IPS-15b (cell line): ENCODE measurements at regions not wholly inside any gene's neighbourhood (a gene's known extent, or its start where the extent isn't known, plus 50 kb on each side); places are given as distances from the start of the nearest gene placed in this dataset.

ENCODE experiments used
- H3K27me3 ChIP-seq: one replicate; pipeline ENCODE4 v1.6.1; 2013; ENCODE audit warnings: low read length; ENCODE audit not compliant: control insufficient read depth, insufficient read depth
- H3K36me3 ChIP-seq: one replicate; pipeline ENCODE4 v1.6.1; 2013; ENCODE audit warnings: low read length; ENCODE audit not compliant: control insufficient read depth, insufficient read depth
- H3K4me1 ChIP-seq: one replicate; pipeline ENCODE4 v1.6.1; 2013; ENCODE audit warnings: mild to moderate bottlenecking, low read length; ENCODE audit not compliant: control insufficient read depth, insufficient read depth
- H3K4me3 ChIP-seq: one replicate; pipeline ENCODE4 v1.5.1; 2013; ENCODE audit warnings: low read depth, low read length
- H3K9ac ChIP-seq: one replicate; pipeline ENCODE4 v1.6.1; 2013; ENCODE audit warnings: low read depth, mild to moderate bottlenecking, low read length
- H3K9me3 ChIP-seq: one replicate; pipeline ENCODE4 v1.6.1; 2013; ENCODE audit warnings: mild to moderate bottlenecking, low read length; ENCODE audit not compliant: control insufficient read depth, insufficient read depth

DNA sequence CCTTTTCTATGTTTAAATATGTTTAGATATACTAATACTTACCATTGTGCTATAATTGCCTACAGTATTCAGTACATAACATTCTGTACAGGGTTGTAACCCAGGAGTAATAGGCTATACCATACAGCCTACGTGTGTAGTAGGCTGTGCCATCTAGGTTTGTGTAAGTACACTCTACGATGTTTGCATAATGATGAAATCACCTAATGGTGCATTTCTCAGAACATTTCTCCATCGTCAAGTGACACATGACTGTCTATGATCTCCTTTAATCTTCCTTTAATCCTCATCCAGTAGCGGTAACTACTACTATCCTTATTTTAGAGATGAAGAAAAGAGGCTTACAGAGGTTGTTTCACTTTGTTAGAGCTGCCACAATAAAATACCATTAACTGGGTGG, 369.2 kb downstream of the PLK2 start:
- H3K4me1 ChIP-seq: no peaks in the 10 kb centered on the region
- no peaks in the 10 kb centered on the region for H3K36me3 ChIP-seq
- no peak overlapping the region for H3K4me3 ChIP-seq
- H3K27me3 ChIP-seq: no peaks in the 10 kb centered on the region
- H3K9me3 ChIP-seq: no peaks in the 10 kb centered on the region
- H3K9ac ChIP-seq: no peak overlapping the region

DNA sequence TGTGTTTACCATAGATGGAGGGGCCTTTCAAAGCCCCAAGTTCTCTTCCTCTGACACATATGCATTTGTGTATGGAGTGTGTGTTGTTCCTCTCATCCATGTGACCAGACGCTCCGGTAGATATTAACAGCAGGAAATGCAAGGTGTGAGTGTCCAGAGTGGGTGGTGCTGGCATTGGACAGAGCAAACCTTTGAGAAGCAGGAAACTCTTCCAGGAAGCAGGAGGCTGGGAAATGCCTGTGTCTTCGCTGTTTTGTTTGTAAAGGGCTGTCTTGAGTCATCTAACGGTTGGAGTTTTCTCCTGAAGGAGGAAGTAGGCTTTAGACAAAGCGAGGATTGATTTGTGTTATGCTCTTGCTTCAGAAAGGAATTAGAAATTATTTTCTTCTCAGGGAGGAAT, 370.9 kb downstream of the PLK2 start:
- Histone ChIP-seq H3K9ac (no peak overlapping the region), H3K27me3 (no peaks in the 10 kb centered on the region), H3K36me3 (no peaks in the 10 kb centered on the region), H3K9me3 (no peaks in the 10 kb centered on the region), H3K4me3 (no peak overlapping the region), H3K4me1 (no peaks in the 10 kb centered on the region)

DNA sequence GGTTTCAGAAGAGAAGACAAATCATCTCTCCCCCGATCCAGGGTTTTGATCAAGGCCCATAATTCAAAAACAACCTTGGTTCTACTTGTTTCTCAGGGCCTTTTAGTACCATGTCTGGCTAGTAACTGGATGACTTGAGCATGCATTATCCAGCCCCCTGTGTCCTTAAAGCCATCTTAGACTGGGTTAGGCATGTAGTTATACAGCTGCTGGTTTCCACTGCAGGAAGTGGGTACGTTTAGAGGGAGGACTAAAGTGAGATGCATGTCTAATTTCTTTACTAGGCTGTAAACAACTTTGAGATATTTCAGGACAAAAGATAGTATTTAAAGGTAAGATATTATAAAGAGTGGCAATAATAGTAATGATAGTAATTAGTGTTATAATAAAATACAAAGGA, 372.0 kb downstream of the PLK2 start:
- H3K4me1 ChIP-seq: peaks cover 1% of the 10 kb centered on the region
- no peaks in the 10 kb centered on the region for H3K27me3 ChIP-seq
- no peaks in the 10 kb centered on the region for H3K36me3 ChIP-seq
- no peaks in the 10 kb centered on the region for H3K9me3 ChIP-seq
- no peak overlapping the region for H3K9ac ChIP-seq
- no peak overlapping the region for H3K4me3 ChIP-seq

DNA sequence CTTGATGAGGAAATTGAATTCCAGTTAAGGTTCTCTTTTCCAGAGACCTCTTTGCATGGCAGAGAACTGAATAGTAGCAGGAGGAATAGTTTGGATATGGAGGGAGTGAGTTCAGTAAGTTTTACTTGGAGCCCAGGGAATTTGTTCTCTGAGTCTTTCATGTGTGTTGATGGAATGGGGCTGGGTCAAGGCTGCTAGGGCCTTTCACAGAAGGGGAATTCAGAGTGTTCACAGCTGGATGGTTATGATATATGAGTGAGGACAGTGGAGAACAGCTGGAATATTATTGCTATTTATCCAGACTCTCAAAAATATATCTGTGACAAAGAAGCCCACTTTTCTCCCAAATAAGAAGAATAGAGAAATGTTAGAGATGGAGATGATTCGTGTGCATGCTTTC, 372.8 kb downstream of the PLK2 start:
- peaks cover 2% of the 10 kb centered on the region for H3K4me1 ChIP-seq
- no peaks in the 10 kb centered on the region for H3K36me3 ChIP-seq
- H3K27me3 ChIP-seq: no peaks in the 10 kb centered on the region
- no peak overlapping the region for H3K9ac ChIP-seq
- H3K4me3 ChIP-seq: no peak overlapping the region
- no peaks in the 10 kb centered on the region for H3K9me3 ChIP-seq

DNA sequence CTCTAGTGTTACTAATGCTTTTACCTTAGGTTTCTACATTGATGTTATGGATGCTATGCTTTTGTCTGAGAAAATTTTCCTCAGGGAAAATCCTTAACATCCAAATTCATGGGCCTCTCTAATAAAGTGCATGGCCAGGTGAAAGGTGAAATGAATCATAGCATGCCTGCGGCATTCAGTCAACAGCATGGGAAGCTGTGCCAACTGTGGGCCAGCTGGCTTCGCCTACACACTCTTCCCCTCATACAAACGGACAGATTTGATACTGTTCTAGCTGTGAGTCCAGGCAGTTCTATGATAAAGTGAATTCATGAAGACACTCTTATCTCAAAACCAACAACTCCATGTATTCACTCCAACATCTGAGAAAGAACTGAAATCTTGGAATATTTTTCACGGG, 374.1 kb downstream of the PLK2 start:
- H3K36me3 ChIP-seq: no peaks in the 10 kb centered on the region
- no peak overlapping the region for H3K4me3 ChIP-seq
- no peak overlapping the region for H3K9ac ChIP-seq
- H3K27me3 ChIP-seq: no peaks in the 10 kb centered on the region
- H3K9me3 ChIP-seq: no peaks in the 10 kb centered on the region
- peaks cover 2% of the 10 kb centered on the region for H3K4me1 ChIP-seq

DNA sequence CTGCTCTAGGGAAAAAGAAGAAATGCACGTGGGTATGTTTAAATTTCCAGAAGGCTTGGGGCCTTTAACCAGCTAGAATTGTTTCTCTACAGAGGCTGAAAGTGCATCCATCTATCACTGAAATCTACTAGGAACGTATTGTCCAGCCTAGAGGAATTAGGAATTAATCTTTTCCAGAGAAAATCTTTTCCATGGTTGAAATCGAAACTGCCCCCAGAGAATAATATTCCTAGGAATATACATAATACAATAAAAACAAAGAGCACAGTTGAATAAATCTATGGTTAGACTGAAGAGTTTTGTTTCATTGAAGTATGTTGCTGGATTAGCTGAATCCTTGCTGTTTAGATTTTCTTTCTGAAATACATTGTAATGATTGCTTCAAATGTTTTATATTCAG, 378.5 kb downstream of the PLK2 start:
- Histone ChIP-seq H3K4me3 (no peak overlapping the region), H3K9ac (no peak overlapping the region), H3K4me1 (peaks cover 2% of the 10 kb centered on the region), H3K9me3 (no peaks in the 10 kb centered on the region), H3K36me3 (no peaks in the 10 kb centered on the region), H3K27me3 (no peaks in the 10 kb centered on the region)

DNA sequence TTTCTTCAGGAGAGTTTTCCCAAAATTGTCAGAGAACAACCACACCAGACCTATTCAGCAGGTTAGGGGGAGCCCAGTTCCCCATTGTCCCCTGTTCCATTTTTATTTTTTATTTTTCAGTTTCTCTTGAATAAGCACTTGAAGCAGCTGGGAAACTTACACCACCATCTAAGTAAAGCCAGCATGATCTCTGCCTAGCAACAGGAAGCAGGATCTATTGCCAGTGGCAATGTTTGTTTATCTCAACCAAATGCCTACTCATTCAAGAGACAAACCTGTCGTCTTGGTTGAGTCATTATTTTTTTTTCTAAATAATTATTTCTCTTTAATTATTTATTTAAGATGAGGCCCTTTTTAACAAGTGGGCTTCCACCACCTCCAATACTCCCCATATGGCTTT, 379.3 kb downstream of the PLK2 start:
- H3K9me3 ChIP-seq: no peaks in the 10 kb centered on the region
- H3K27me3 ChIP-seq: no peaks in the 10 kb centered on the region
- no peaks in the 10 kb centered on the region for H3K36me3 ChIP-seq
- peaks cover 2% of the 10 kb centered on the region for H3K4me1 ChIP-seq
- H3K4me3 ChIP-seq: no peak overlapping the region
- no peak overlapping the region for H3K9ac ChIP-seq

DNA sequence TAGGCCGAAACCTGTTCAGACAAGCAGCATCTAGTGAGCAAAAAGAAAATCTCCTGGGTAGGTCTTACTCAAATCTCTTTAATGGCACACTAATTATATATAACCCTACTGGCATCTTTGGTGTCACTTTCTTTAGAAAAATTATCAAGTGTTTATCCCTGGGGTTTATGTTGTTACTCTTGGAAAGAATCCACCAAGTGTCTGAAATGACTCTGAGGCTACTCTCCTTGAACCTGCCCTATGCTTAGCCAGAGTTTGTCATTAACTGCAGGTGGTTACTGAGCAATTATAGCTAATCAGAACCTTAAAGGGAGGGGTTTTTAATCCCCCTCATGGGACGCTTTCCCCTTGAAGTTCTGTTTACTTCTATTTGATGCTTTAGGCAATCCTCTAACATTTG, 381.9 kb downstream of the PLK2 start:
- no peak overlapping the region for H3K4me3 ChIP-seq

DNA sequence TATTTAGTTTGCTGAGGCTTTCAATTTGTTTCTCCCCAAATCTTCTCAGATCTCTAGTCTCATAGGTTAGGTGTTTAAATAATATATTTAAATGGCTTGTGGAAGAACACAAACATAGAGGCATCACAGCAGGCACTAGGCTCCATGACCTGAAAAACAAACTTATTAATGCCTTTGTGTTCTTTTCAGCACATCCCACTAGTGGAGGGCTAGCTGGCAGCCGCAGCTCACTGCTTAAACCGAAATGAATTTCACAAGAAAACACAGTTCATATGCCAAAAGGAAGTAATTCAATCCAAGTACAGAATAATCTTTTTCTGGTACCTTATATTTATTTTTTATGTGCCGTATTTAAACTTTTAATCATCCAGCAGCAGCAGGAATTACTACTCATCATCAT, 382.5 kb downstream of the PLK2 start:
- H3K4me3 ChIP-seq: no peak overlapping the region
- H3K9me3 ChIP-seq: no peaks in the 10 kb centered on the region
- no peaks in the 10 kb centered on the region for H3K4me1 ChIP-seq
- H3K36me3 ChIP-seq: no peaks in the 10 kb centered on the region
- no peaks in the 10 kb centered on the region for H3K27me3 ChIP-seq
- H3K9ac ChIP-seq: no peak overlapping the region

More for the DNA sequence above, 381.9 kb downstream of the PLK2 start:
- no peaks in the 10 kb centered on the region for H3K9me3 ChIP-seq
- peaks cover 1% of the 10 kb centered on the region for H3K4me1 ChIP-seq
- H3K27me3 ChIP-seq: no peaks in the 10 kb centered on the region
- H3K36me3 ChIP-seq: no peaks in the 10 kb centered on the region
- H3K9ac ChIP-seq: no peak overlapping the region

DNA sequence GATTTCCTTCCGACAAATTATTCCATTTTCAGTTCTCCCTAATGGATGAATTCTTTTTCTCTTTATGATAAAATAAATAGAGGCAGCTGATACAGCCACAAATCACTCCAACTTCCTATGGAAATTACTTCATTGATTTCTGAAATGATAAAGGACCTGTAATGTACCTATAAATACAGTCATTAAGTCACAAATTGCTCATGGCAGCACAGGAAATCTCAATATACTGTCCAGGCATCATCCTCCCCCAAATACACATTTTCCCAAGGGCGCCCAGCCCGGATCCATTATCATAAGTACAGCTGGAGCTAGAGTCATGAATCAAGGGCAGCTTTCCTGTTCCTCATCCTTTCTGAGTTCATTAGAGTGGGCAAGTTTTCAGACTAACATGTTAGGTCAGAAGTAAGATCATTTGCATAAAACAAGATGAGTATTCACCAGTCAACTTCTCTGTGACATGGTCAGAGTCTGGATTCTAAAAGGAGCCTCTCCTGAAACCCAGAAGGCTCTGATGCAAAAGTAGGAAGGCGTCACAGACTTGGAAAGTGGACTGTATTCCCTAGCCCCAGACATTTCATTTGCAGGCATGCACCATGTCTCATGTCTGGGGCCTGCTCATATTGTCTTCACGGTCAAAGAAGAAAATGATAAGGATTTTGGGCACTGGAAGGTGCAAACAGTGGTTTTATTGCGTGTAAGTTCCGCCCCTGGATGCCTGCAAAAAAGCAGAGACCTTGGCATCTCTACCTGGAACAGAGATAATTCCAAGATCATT, 383.2 kb downstream of the PLK2 start:
- Histone ChIP-seq H3K9ac (no peak overlapping the region), H3K9me3 (no peaks in the 10 kb centered on the region), H3K27me3 (no peaks in the 10 kb centered on the region), H3K36me3 (no peaks in the 10 kb centered on the region), H3K4me3 (no peak overlapping the region), H3K4me1 (no peaks in the 10 kb centered on the region)

DNA sequence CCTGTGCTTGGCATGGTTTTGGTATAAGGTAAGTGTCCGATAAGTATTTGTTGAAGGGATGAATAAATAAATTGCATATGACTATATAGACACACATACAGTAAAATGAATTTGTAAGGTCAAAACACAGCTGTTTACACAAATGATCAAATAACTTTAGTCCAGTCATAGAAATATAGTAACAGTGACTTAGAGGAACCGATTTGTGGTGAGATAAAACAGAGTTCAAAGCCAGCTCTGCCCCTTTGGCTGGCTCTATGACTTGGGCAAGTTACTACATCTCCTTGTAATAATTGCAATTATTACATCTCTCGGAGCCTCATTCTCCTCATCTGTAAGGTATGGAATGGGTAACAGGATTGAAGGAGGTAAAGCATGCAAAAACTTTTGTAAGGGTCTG, 384.0 kb downstream of the PLK2 start:
- Histone ChIP-seq H3K9ac (no peak overlapping the region), H3K36me3 (no peaks in the 10 kb centered on the region), H3K4me3 (no peak overlapping the region), H3K27me3 (no peaks in the 10 kb centered on the region), H3K4me1 (no peaks in the 10 kb centered on the region), H3K9me3 (no peaks in the 10 kb centered on the region)

DNA sequence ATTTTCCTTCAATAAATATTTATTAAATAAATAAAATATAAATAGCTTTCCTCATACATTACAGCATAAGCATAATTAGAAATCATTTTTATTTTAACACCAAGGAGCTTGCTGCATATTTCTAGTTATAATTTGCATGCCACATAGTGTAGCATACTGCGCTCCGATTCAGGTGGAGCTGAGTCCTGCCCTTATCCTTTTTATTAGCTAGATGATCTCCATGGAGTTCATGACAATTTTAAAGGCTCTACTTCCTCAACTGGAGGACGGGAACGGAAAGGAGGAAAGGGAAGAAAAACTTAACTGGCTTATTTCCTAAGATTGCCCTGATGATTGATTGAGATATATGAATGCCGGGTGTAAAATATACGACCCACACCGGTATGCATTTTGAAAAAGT, 385.2 kb downstream of the PLK2 start:
- no peak overlapping the region for H3K4me3 ChIP-seq
- no peak overlapping the region for H3K9ac ChIP-seq
- no peaks in the 10 kb centered on the region for H3K27me3 ChIP-seq
- no peaks in the 10 kb centered on the region for H3K4me1 ChIP-seq
- H3K9me3 ChIP-seq: no peaks in the 10 kb centered on the region
- no peaks in the 10 kb centered on the region for H3K36me3 ChIP-seq
